Gastroesophageal sphincter (tissue), 3 donors: ENCODE measurements at regions not wholly inside any gene's neighbourhood (a gene's known extent, or its start where the extent isn't known, plus 50 kb on each side); places are given as distances from the start of the nearest gene placed in this dataset.

Source experiments
- CTCF ChIP-seq, 4 experiments: fragments of 200-600 bp in 2 of 4; fragments of 450-650 bp in 2 of 4; sonication (generic) in 1 of 4; IDR thresholded peaks; one replicate each; pipeline ENCODE4 v1.5.1; 2017 to 2019; ENCODE audit warnings: antibody characterized with exemption in 4 of 4, mild to moderate bottlenecking in 2 of 4, moderate library complexity in 2 of 4
- EP300 ChIP-seq: sonication (generic); formaldehyde crosslinking; IDR thresholded peaks from one replicate; pipeline ENCODE4 v1.6.1; 2017; ENCODE audit warnings: antibody characterized with exemption, mild to moderate bottlenecking

DNA sequence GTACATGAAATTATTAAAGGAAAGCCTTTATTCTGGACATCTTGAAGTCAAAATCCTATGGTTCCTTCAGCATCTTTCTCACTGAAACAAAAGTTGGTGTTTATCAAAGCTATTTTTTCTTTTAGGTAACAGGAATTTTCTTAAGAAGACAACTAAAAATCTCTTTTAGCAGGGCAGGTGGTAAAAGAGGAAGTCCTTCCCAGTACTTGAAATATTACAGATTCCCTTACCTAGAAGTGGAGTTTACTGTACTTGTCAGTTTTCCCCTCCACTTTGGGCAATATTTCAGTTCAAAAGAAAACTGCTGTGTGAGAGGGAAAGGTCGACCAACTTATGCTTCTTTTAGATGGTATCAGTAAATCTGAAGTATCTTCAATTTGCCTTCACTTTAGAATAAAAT is 64.3 kb upstream of the TDRD3 start:
- no peak for TF ChIP-seq CTCF (IDR thresholded peaks at IDR 0.05)
- TF ChIP-seq EP300: no peak
